K562 (cell line): ENCODE measurements at regions not wholly inside any gene's neighbourhood (a gene's known extent, or its start where the extent isn't known, plus 50 kb on each side); places are given as distances from the start of the nearest gene placed in this dataset.

ENCODE experiments used
- ATAC-seq: fragments of 200-7000 bp; cut with Tn5 transposase; 3 replicates; pipeline ENCODE4 v1.9.1; 2020; ENCODE audit warnings: moderate library complexity
- BruUV-seq: library from RNA; stranded (reverse); fragments of 400-500 nt; replicated peaks from 2 replicates; lab custom pipeline; 2021; lab: Mats Ljungman, UMichigan
- CTCF ChIA-PET: fragments of 300-600 bp; formaldehyde crosslinking; extraction: SDS; loops from one replicate; lab custom pipeline; 2021; ENCODE audit warnings: low intra/inter-chr PET ratio; lab: Yijun Ruan, JAX
- POLR2A ChIA-PET: fragments of 300-600, 350-650 bp; sonication (Branson Sonifier 250); formaldehyde crosslinking; extraction: SDS; loops from one replicate; lab custom pipeline; 2021; ENCODE audit warnings: antibody characterized with exemption, inconsistent platforms; lab: Yijun Ruan, JAX
- DNase-seq, 4 experiments: peaks; one replicate each; pipeline versions ENCODE4 v3.0.0 to v3.0.0-alpha.2; 2011 to 2018; ENCODE audit warnings: low spot score in 3 of 4, mixed read lengths in 3 of 4; ENCODE audit errors: extremely low read depth in 1 of 4
- FAIRE-seq: peaks from 2 replicates; lab custom pipeline; 2011; peaks lifted over from hg19 to GRCh38; lab: Jason Lieb, UNC
- H2AFZ ChIP-seq: 2 replicates; pipeline ENCODE4 v1.6.0; 2011; ENCODE audit warnings: low read depth, low read length, control low read depth, inconsistent platforms
- H3K27ac ChIP-seq: fragments of 200-600 bp; 3 replicates; pipeline ENCODE4 v1.8.0; 2011; ENCODE audit warnings: low read depth, mild to moderate bottlenecking, control low read depth, inconsistent platforms, low read length, moderate library complexity, mixed read lengths; ENCODE audit errors: extremely low read depth
- H3K27me3 ChIP-seq, 2 experiments: fragments of 300-600 bp in 1 of 2; 2 replicates in 1 of 2; 3 replicates in 1 of 2; pipeline versions ENCODE4 v1.6.0 to v1.8.0; 2011; ENCODE audit warnings: inconsistent platforms in 2 of 2, low read length in 2 of 2, mild to moderate bottlenecking in 1 of 2, mixed read lengths in 1 of 2, moderate library complexity in 1 of 2; ENCODE audit not compliant: control insufficient read depth in 2 of 2, insufficient read depth in 2 of 2
- H3K36me3 ChIP-seq: fragments of 300-600 bp; 3 replicates; pipeline ENCODE4 v1.8.0; 2011; ENCODE audit warnings: mild to moderate bottlenecking, low read length, inconsistent platforms; ENCODE audit not compliant: control insufficient read depth, insufficient read depth
- H3K4me1 ChIP-seq, 2 experiments: fragments of 200-600 bp in 1 of 2; replicated peaks in 1 of 2; 2 replicates in 1 of 2; 3 replicates in 1 of 2; pipeline versions ENCODE4 v1.5.1 to v1.8.0; 2011; ENCODE audit warnings: inconsistent platforms in 2 of 2, low read length in 2 of 2, mild to moderate bottlenecking in 1 of 2, mixed read lengths in 1 of 2, moderate library complexity in 1 of 2; ENCODE audit not compliant: control insufficient read depth in 2 of 2, insufficient read depth in 2 of 2
- H3K4me2 ChIP-seq: 2 replicates; pipeline ENCODE4 v1.6.1; 2011; ENCODE audit warnings: low read length, control low read depth, inconsistent platforms, mixed read lengths; ENCODE audit not compliant: insufficient read depth
- H3K4me3 ChIP-seq: fragments of 200-600 bp; sonication (generic), shearing (Covaris generic); 2 replicates; pipeline ENCODE4 v1.5.1; 2016; ENCODE audit warnings: control low read depth, inconsistent platforms
- H3K79me2 ChIP-seq: fragments of 200-600 bp; 3 replicates; pipeline ENCODE4 v1.8.0; 2011; ENCODE audit warnings: low read length, inconsistent platforms; ENCODE audit not compliant: control insufficient read depth, insufficient read depth
- H3K9ac ChIP-seq, 2 experiments: 2 replicates each; pipeline versions ENCODE4 v1.6.0 to v1.6.1; 2011; ENCODE audit warnings: low read depth in 2 of 2, low read length in 2 of 2, control low read depth in 1 of 2, inconsistent platforms in 1 of 2, mild to moderate bottlenecking in 1 of 2, mixed read lengths in 1 of 2; ENCODE audit not compliant: insufficient read depth in 1 of 2
- H3K9me1 ChIP-seq: one replicate; pipeline ENCODE4 v1.6.0; 2011; ENCODE audit warnings: inconsistent platforms, mild to moderate bottlenecking, low read length, moderate library complexity; ENCODE audit not compliant: control insufficient read depth, insufficient read depth
- H3K9me3 ChIP-seq: replicated peaks from 2 replicates; pipeline ENCODE4 v1.5.1; 2011; ENCODE audit warnings: low read depth, low read length, inconsistent platforms; ENCODE audit not compliant: control insufficient read depth, insufficient read depth
- H4K20me1 ChIP-seq: replicated peaks from 2 replicates; pipeline ENCODE4 v1.6.1; 2011; ENCODE audit warnings: low read length, inconsistent platforms, mixed read lengths; ENCODE audit not compliant: control insufficient read depth, insufficient read depth
- AFF1 ChIP-seq, 2 experiments: fragments of 450-650 bp; IDR thresholded peaks; 2 replicates each; pipeline ENCODE4 v1.6.1; 2018; ENCODE audit warnings: mild to moderate bottlenecking in 2 of 2, low read depth in 1 of 2; ENCODE audit not compliant: partially characterized antibody in 2 of 2
- ARID2 ChIP-seq: fragments of 450-650 bp; IDR thresholded peaks from 2 replicates; pipeline ENCODE4 v1.6.1; 2017; ENCODE audit warnings: antibody characterized with exemption, mild to moderate bottlenecking
- CBFB ChIP-seq: sonication (generic); formaldehyde crosslinking; IDR thresholded peaks from 2 replicates; pipeline ENCODE4 v1.4.0; 2020; ENCODE audit warnings: mild to moderate bottlenecking, missing genetic modification reagents
- E2F1 ChIP-seq: sonication (generic); formaldehyde crosslinking; IDR thresholded peaks from 2 replicates; pipeline ENCODE4 v1.8.1; 2023; ENCODE audit warnings: mild to moderate bottlenecking, missing genetic modification reagents, moderate library complexity
- E2F3 ChIP-seq: fragments of 250-450 bp; sonication (Bioruptor Pico); IDR thresholded peaks from 2 replicates; pipeline ENCODE4 v1.4.0; 2020; ENCODE audit warnings: mild to moderate bottlenecking
- E2F5 ChIP-seq: sonication (generic); formaldehyde crosslinking; IDR thresholded peaks from 2 replicates; pipeline ENCODE4 v1.8.0; 2022; ENCODE audit warnings: mild to moderate bottlenecking, missing genetic modification reagents
- HEY1 ChIP-seq: fragments of 250-450 bp; sonication (Bioruptor Pico); IDR thresholded peaks from 2 replicates; pipeline ENCODE4 v1.5.0; 2020; ENCODE audit warnings: mild to moderate bottlenecking, moderate library complexity, borderline replicate concordance
- KAT8 ChIP-seq: fragments of 450-650 bp; IDR thresholded peaks from 2 replicates; pipeline ENCODE4 v1.6.1; 2016; ENCODE audit warnings: low read depth, mild to moderate bottlenecking
- KHSRP ChIP-seq: fragments of 450-650 bp; IDR thresholded peaks from 2 replicates; pipeline ENCODE4 v1.6.1; 2017
- NELFE ChIP-seq: IDR thresholded peaks from 2 replicates; pipeline ENCODE4 v1.6.1; 2011; ENCODE audit warnings: mild to moderate bottlenecking; ENCODE audit not compliant: insufficient read depth, insufficient read length
- NFRKB ChIP-seq: fragments of 450-650 bp; IDR thresholded peaks from 2 replicates; pipeline ENCODE4 v1.6.1; 2016; ENCODE audit warnings: low read depth
- NR3C1 ChIP-seq: sonication (generic); formaldehyde crosslinking; IDR thresholded peaks from 2 replicates; pipeline ENCODE4 v1.8.1; 2022; ENCODE audit warnings: missing genetic modification reagents
- TAF9B ChIP-seq: fragments of 450-650 bp; IDR thresholded peaks from 2 replicates; pipeline ENCODE4 v1.6.1; 2018; ENCODE audit warnings: mild to moderate bottlenecking; ENCODE audit not compliant: partially characterized antibody
- TCF3 ChIP-seq: sonication (generic); formaldehyde crosslinking; IDR thresholded peaks from 2 replicates; pipeline ENCODE4 v1.4.0; 2020; ENCODE audit warnings: mild to moderate bottlenecking, missing genetic modification reagents
- YY1 ChIP-seq, 3 experiments: IDR thresholded peaks; 2 replicates each; pipeline ENCODE4 v1.6.1; 2011; ENCODE audit warnings: low read length in 2 of 3, mild to moderate bottlenecking in 2 of 3, moderate library complexity in 2 of 3, borderline replicate concordance in 1 of 3, control low read depth in 1 of 3, low read depth in 1 of 3; ENCODE audit not compliant: insufficient read depth in 3 of 3, insufficient replicate concordance in 2 of 3, control insufficient read depth in 1 of 3, insufficient read length in 1 of 3; ENCODE audit errors: extremely low read depth in 1 of 3
- ZEB2 ChIP-seq: fragments of 450-650 bp; IDR thresholded peaks from 2 replicates; pipeline ENCODE4 v1.6.1; 2016
- ZNF316 ChIP-seq: fragments of 450-650 bp; IDR thresholded peaks from 2 replicates; pipeline ENCODE4 v1.6.1; 2016
- ZNF384 ChIP-seq: IDR thresholded peaks from 2 replicates; pipeline ENCODE4 v1.6.1; 2012; ENCODE audit warnings: low read depth, low read length, improper control_type of control experiment
- ZNF778 ChIP-seq: fragments of 450-650 bp; formaldehyde crosslinking; IDR thresholded peaks from 2 replicates; pipeline ENCODE4 v1.4.0; 2020; ENCODE audit warnings: mild to moderate bottlenecking, moderate library complexity
- WGBS: fragments of 100-300 bp; shearing (Covaris generic); methylation state at CpG from one replicate; pipeline ENCODE4 v1.1.6; 2016; ENCODE audit warnings: low coverage, mixed read lengths; ENCODE audit not compliant: insufficient coverage; ENCODE audit errors: missing lambda C conversion rate; 5-methylcytosine and 5-hydroxymethylcytosine counted together
- in situ Hi-C: fragments of 300-500 bp; cut with MboI; formaldehyde crosslinking; loops from 4 replicates; pipeline ENCODE4 v1.15.0; 2018; ENCODE audit warnings: inconsistent platforms, mixed read lengths
- intact Hi-C: fragments of 100-400 bp; cut with micrococcal nuclease; formaldehyde crosslinking; loops from 2 replicates; pipeline ENCODE4 v1.14.2; 2022

- H4K20me1 ChIP-seq, result no peaks in the 10 kb centered on the region
- H3K27me3 ChIP-seq, result no peaks in the 10 kb centered on the region
- intact Hi-C loops, result no loop called here
- in situ Hi-C loops, result no loop called here
- H3K36me3 ChIP-seq, result no peaks in the 10 kb centered on the region
- H3K79me2 ChIP-seq, result no peaks in the 10 kb centered on the region
- WGBS, result 0% methylated on average over 1 of the region's 1 CpG
- H3K9me3 ChIP-seq, result 0 out of 2 replicates have a peak, but pooled peaks cover 2% of the 10 kb centered on the region
- FAIRE-seq (no peak), DNase-seq (no peak), ATAC-seq (no peak)
- H3K4me1 ChIP-seq, result no peaks in the 10 kb centered on the region
- no peak for TF ChIP-seq HEY1 (CRISPR knock-in tag)
- no peak for TF ChIP-seq NFRKB
- no peak for TF ChIP-seq TCF3 (CRISPR knock-in tag)
- TF ChIP-seq YY1 (IDR thresholded peaks at IDR 0.05; ENCODE audit: borderline replicate concordance in 1 of 3, control insufficient read depth in 1 of 3, extremely low read depth in 1 of 3, insufficient read depth in 3 of 3, insufficient read length in 1 of 3, insufficient replicate concordance in 2 of 3, low read depth in 1 of 3, low read length in 2 of 3), result no peak
- no peak for TF ChIP-seq ZNF778
- TF ChIP-seq E2F3, result no peak
- no peak for TF ChIP-seq KHSRP
- no peak for TF ChIP-seq NR3C1 (CRISPR knock-in tag)
- no peak for TF ChIP-seq E2F5 (CRISPR knock-in tag)
- TF ChIP-seq AFF1 (IDR thresholded peaks at IDR 0.05; ENCODE audit: low read depth in 1 of 2, partially characterized antibody in 2 of 2), result no peak
- no peak for TF ChIP-seq NELFE
- no peak for TF ChIP-seq KAT8
- TF ChIP-seq E2F1 (CRISPR knock-in tag), result no peak
- no peak for TF ChIP-seq TAF9B
- no peak for TF ChIP-seq ZNF316
- TF ChIP-seq ZEB2, result no peak
- TF ChIP-seq ZNF384, result no peak
- no peak for TF ChIP-seq ARID2
- no peak for TF ChIP-seq CBFB (CRISPR knock-in tag)
- no peak overlapping the region for H2AFZ ChIP-seq
- no peak overlapping the region for H3K4me3 ChIP-seq
- H3K27ac ChIP-seq, result no peak overlapping the region
- no TSS peak for BruUV-seq
- no peaks in the 10 kb centered on the region for H3K9me1 ChIP-seq
- no peak overlapping the region for H3K9ac ChIP-seq
- ChIA-PET CTCF (no interaction called here), POLR2A (no interaction called here)
- H3K4me2 ChIP-seq, result no peak overlapping the region
Measured at GRCh38 chr1:97013941-97014340, 292.4 kb downstream of the PTBP2 start.
